IPS DF 6.9 (cell line): ENCODE measurements at regions not wholly inside any gene's neighbourhood (a gene's known extent, or its start where the extent isn't known, plus 50 kb on each side); places are given as distances from the start of the nearest gene placed in this dataset.
"Not testable (repeated sequence)": the region's sequence is repeated elsewhere in the genome, so short reads cannot be mapped to it uniquely, and the experiment has no call there.

Experiments used
- DNase-seq: peaks from one replicate; pipeline ENCODE4 v3.0.0-alpha.2; 2013; ENCODE audit warnings: low read depth, low spot score
- H3K27ac ChIP-seq: one replicate; pipeline ENCODE4 v1.5.1; 2013; ENCODE audit warnings: low read length, control low read depth
- H3K27me3 ChIP-seq: 2 replicates; pipeline ENCODE4 v1.6.1; 2013; ENCODE audit warnings: mild to moderate bottlenecking, low read length; ENCODE audit not compliant: control insufficient read depth, insufficient read depth
- H3K36me3 ChIP-seq: 2 replicates; pipeline ENCODE4 v1.6.1; 2013; ENCODE audit warnings: low read length; ENCODE audit not compliant: control insufficient read depth, insufficient read depth
- H3K4me1 ChIP-seq: 2 replicates; pipeline ENCODE4 v1.6.1; 2013; ENCODE audit warnings: low read length; ENCODE audit not compliant: control insufficient read depth, insufficient read depth
- H3K4me3 ChIP-seq: 2 replicates; pipeline ENCODE4 v1.5.1; 2013; ENCODE audit warnings: mild to moderate bottlenecking, low read length
- H3K9me3 ChIP-seq: 2 replicates; pipeline ENCODE4 v1.6.1; 2013; ENCODE audit warnings: low read length, inconsistent platforms; ENCODE audit not compliant: control insufficient read depth, insufficient read depth
- whole genome bisulfite sequencing: extraction: QIAGEN DNeasy Blood & Tissue Kit; methylation state at CpG from one replicate; pipeline ENCODE4 v1.1.7; 2013; ENCODE audit warnings: mixed read lengths, missing lambda C conversion rate; ENCODE audit not compliant: insufficient read length, insufficient coverage; 5-methylcytosine and 5-hydroxymethylcytosine counted together

- DNase-seq, result no peak
- 100% methylated on average over 1 of the region's 1 CpG for WGBS
- H3K4me3 ChIP-seq, result no peak overlapping the region
- no peaks in the 10 kb centered on the region for H3K36me3 ChIP-seq
- H3K9me3 ChIP-seq, result no peaks in the 10 kb centered on the region
- no peak overlapping the region for H3K27ac ChIP-seq
- no peaks in the 10 kb centered on the region for H3K27me3 ChIP-seq
- H3K4me1 ChIP-seq, result peaks cover 2% of the 10 kb centered on the region; the same call in 1 of the 2 replicates
Measured at GRCh38 chr7:34567906-34568305, 90.1 kb upstream of the NPSR1 start.

GRCh38 chr7:34569975-34570699, 87.9 kb upstream of the NPSR1 start:
- Histone ChIP-seq H3K4me1 (peaks cover 2% of the 10 kb centered on the region; the same call in 1 of the 2 replicates), H3K4me3 (no peak overlapping the region), H3K27me3 (no peaks in the 10 kb centered on the region), H3K36me3 (no peaks in the 10 kb centered on the region), H3K9me3 (no peaks in the 10 kb centered on the region), H3K27ac (no peak overlapping the region)
- no CpG with 5 or more reads among the region's 6 CpGs for WGBS
- no peak for DNase-seq

GRCh38 chr7:34575006-34575405, 83.0 kb upstream of the NPSR1 start:
- Histone ChIP-seq H3K27me3 (no peaks in the 10 kb centered on the region), H3K27ac (no peak overlapping the region), H3K9me3 (no peaks in the 10 kb centered on the region), H3K36me3 (no peaks in the 10 kb centered on the region), H3K4me1 (no peaks in the 10 kb centered on the region), H3K4me3 (no peak overlapping the region)
- WGBS, result no CpG with 5 or more reads among the region's 2 CpGs
- DNase-seq, result no peak

GRCh38 chr7:34577934-34578333, 80.1 kb upstream of the NPSR1 start:
- not testable (repeated sequence) for H3K36me3 ChIP-seq, H3K27me3 ChIP-seq, H3K4me1 ChIP-seq, H3K27ac ChIP-seq, H3K9me3 ChIP-seq, H3K4me3 ChIP-seq, DNase-seq
- no CpG with 5 or more reads among the region's 1 CpG for WGBS

- H3K27me3 ChIP-seq, H3K4me1 ChIP-seq, H3K27ac ChIP-seq, DNase-seq, H3K36me3 ChIP-seq, H3K4me3 ChIP-seq, H3K9me3 ChIP-seq: not testable (repeated sequence)
- WGBS, result no CpG with 5 or more reads among the region's 6 CpGs
Measured at GRCh38 chr7:34581698-34582097, 76.3 kb upstream of the NPSR1 start.

DNA sequence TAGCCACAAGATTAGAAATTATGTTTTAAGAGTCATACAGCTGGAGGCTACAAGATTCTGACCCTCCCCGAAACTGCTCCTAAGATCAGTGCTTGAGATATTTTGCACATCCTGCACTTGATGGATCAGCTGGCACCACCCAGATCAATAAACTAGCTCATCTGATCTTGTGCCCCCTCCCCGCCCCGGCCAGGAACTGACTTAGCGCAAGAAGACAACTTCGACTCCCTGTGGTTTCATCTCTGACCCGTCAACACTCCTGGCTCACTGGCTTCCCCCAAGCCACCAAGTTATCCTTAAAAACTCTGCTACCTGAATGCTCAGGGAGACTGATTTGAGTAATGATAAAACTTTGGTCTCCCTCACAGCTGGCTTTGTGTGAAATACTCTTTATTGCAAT, 73.5 kb upstream of the NPSR1 start:
- no peaks in the 10 kb centered on the region for H3K9me3 ChIP-seq
- no peak overlapping the region for H3K27ac ChIP-seq
- H3K4me3 ChIP-seq, result no peak overlapping the region
- no peaks in the 10 kb centered on the region for H3K27me3 ChIP-seq
- no peaks in the 10 kb centered on the region for H3K4me1 ChIP-seq
- no peak for DNase-seq
- WGBS, result no CpG with 5 or more reads among the region's 6 CpGs
- no peaks in the 10 kb centered on the region for H3K36me3 ChIP-seq

- WGBS, result no CpG with 5 or more reads among the region's 2 CpGs
- no peaks in the 10 kb centered on the region; the same call in 1 of the 2 replicates for H3K4me1 ChIP-seq
- no peaks in the 10 kb centered on the region; the same call in 1 of the 2 replicates for H3K9me3 ChIP-seq
- peak; percentile 18 for DNase-seq
- no peaks in the 10 kb centered on the region for H3K36me3 ChIP-seq
- H3K4me3 ChIP-seq, result no peak overlapping the region
- no peaks in the 10 kb centered on the region for H3K27me3 ChIP-seq
- H3K27ac ChIP-seq, result no peak overlapping the region
Measured at GRCh38 chr7:34596887-34597286, 61.1 kb upstream of the NPSR1 start.

GRCh38 chr7:34603711-34604444, 54.1 kb upstream of the NPSR1 start:
- H3K4me3 ChIP-seq, result no peak overlapping the region
- no CpG with 5 or more reads among the region's 3 CpGs for WGBS
- H3K27me3 ChIP-seq, result no peaks in the 10 kb centered on the region
- H3K36me3 ChIP-seq, result no peaks in the 10 kb centered on the region
- no peaks in the 10 kb centered on the region for H3K4me1 ChIP-seq
- no peak overlapping the region for H3K27ac ChIP-seq
- no peaks in the 10 kb centered on the region for H3K9me3 ChIP-seq
- DNase-seq, result no peak
